OCI-LY1 (cell line): ENCODE measurements at regions not wholly inside any gene's neighbourhood (a gene's known extent, or its start where the extent isn't known, plus 50 kb on each side); places are given as distances from the start of the nearest gene placed in this dataset.

ENCODE experiments used
- H2AFZ ChIP-seq: fragments of 200-600 bp; sonication (generic), shearing (Covaris generic); 2 replicates; pipeline ENCODE4 v1.6.0; 2014; ENCODE audit warnings: antibody characterized with exemption, mild to moderate bottlenecking, low read length
- H3F3A ChIP-seq: fragments of 200-600 bp; sonication (generic), shearing (Covaris generic); 2 replicates; pipeline ENCODE4 v1.6.0; 2014; ENCODE audit warnings: mild to moderate bottlenecking, antibody characterized with exemption, low read length, moderate library complexity; ENCODE audit not compliant: insufficient read depth
- H3K27ac ChIP-seq: fragments of 200-600 bp; sonication (generic); 2 replicates; pipeline ENCODE4 v1.5.1; 2014; ENCODE audit warnings: low read length, mixed run types, mild to moderate bottlenecking, low read depth; ENCODE audit not compliant: poor library complexity, severe bottlenecking
- H3K27me3 ChIP-seq: fragments of 200-600 bp; sonication (generic); 2 replicates; pipeline ENCODE4 v1.6.0; 2014; ENCODE audit warnings: antibody characterized with exemption, mild to moderate bottlenecking, low read length, moderate library complexity; ENCODE audit not compliant: insufficient read depth
- H3K36me3 ChIP-seq: fragments of 200-600 bp; sonication (generic); 2 replicates; pipeline ENCODE4 v1.6.1; 2014; ENCODE audit warnings: mild to moderate bottlenecking, antibody characterized with exemption, low read length, moderate library complexity, mixed read lengths; ENCODE audit not compliant: insufficient read depth
- H3K4me1 ChIP-seq: fragments of 200-600 bp; sonication (generic); 2 replicates; pipeline ENCODE4 v1.5.1; 2014; ENCODE audit warnings: mild to moderate bottlenecking, low read length, moderate library complexity; ENCODE audit not compliant: insufficient read depth, severe bottlenecking
- H3K4me2 ChIP-seq: fragments of 200-600 bp; sonication (generic), shearing (Covaris generic); 2 replicates; pipeline ENCODE4 v1.6.1; 2014; ENCODE audit warnings: low read length
- H3K4me3 ChIP-seq: fragments of 200-600 bp; sonication (generic); 2 replicates; pipeline ENCODE4 v1.5.1; 2014; ENCODE audit warnings: low read length, low read depth, mild to moderate bottlenecking, mixed read lengths; ENCODE audit not compliant: poor library complexity, severe bottlenecking
- H3K79me2 ChIP-seq: fragments of 200-600 bp; shearing (Covaris generic); 2 replicates; pipeline ENCODE4 v1.6.1; 2016; ENCODE audit warnings: mixed run types, low read length, mixed read lengths; ENCODE audit not compliant: insufficient read depth
- H3K9ac ChIP-seq: fragments of 200-600 bp; sonication (generic), shearing (Covaris generic); 2 replicates; pipeline ENCODE4 v1.6.1; 2014; ENCODE audit warnings: mild to moderate bottlenecking, low read length, mixed read lengths
- H3K9me2 ChIP-seq: fragments of 200-600 bp; sonication (generic), shearing (Covaris generic); 2 replicates; pipeline ENCODE4 v1.6.1; 2014; ENCODE audit warnings: low read depth, mild to moderate bottlenecking, low read length, mixed read lengths
- H3K9me3 ChIP-seq: fragments of 200-600 bp; shearing (Covaris generic); 2 replicates; pipeline ENCODE4 v1.6.1; 2014; ENCODE audit warnings: low read length, mixed read lengths
- H4K20me1 ChIP-seq: fragments of 200-600 bp; sonication (generic), shearing (Covaris generic); 2 replicates; pipeline ENCODE4 v1.6.0; 2016; ENCODE audit warnings: mild to moderate bottlenecking, low read length; ENCODE audit not compliant: insufficient read depth
- CTCF ChIP-seq: fragments of 200-600 bp; sonication (generic), shearing (Covaris generic); IDR thresholded peaks from 2 replicates; pipeline ENCODE4 v1.5.1; 2017; ENCODE audit warnings: mild to moderate bottlenecking, antibody characterized with exemption, low read length, moderate library complexity, mixed read lengths
- EZH2 ChIP-seq: fragments of 200-600 bp; sonication (generic), shearing (Covaris generic); IDR thresholded peaks from 2 replicates; pipeline ENCODE4 v1.8.0; 2017; ENCODE audit warnings: borderline replicate concordance, mixed run types, mild to moderate bottlenecking, antibody characterized with exemption, low read length, moderate library complexity, mixed read lengths

- Histone ChIP-seq H3F3A (no peaks in the 10 kb centered on the region), H3K9me3 (no peaks in the 10 kb centered on the region), H3K4me2 (no peak overlapping the region), H3K27ac (no peak overlapping the region), H3K4me1 (no peaks in the 10 kb centered on the region), H3K36me3 (no peaks in the 10 kb centered on the region), H2AFZ (no peak overlapping the region), H3K9me2 (no peaks in the 10 kb centered on the region), H4K20me1 (no peaks in the 10 kb centered on the region), H3K27me3 (no peaks in the 10 kb centered on the region), H3K9ac (no peak overlapping the region), H3K4me3 (no peak overlapping the region), H3K79me2 (no peaks in the 10 kb centered on the region)
- TF ChIP-seq CTCF (no peak), EZH2 (no peak)
Observed at GRCh38 chr12:19937161-19937560, 431.2 kb upstream of the PDE3A start.

- TF ChIP-seq CTCF (no peak), EZH2 (no peak)
- Histone ChIP-seq H3F3A (no peaks in the 10 kb centered on the region), H3K9me2 (no peaks in the 10 kb centered on the region), H3K36me3 (no peaks in the 10 kb centered on the region), H3K4me3 (no peak overlapping the region), H3K27ac (no peak overlapping the region), H3K27me3 (no peaks in the 10 kb centered on the region), H3K4me2 (no peak overlapping the region), H3K79me2 (no peaks in the 10 kb centered on the region), H3K9me3 (no peaks in the 10 kb centered on the region), H2AFZ (no peak overlapping the region), H3K9ac (no peak overlapping the region), H4K20me1 (no peaks in the 10 kb centered on the region), H3K4me1 (no peaks in the 10 kb centered on the region)
Observed at GRCh38 chr12:19938031-19938430, 430.3 kb upstream of the PDE3A start.

GRCh38 chr12:19938491-19938890 is 429.8 kb upstream of the PDE3A start:
- H3F3A ChIP-seq: no peaks in the 10 kb centered on the region
- no peaks in the 10 kb centered on the region for H3K36me3 ChIP-seq
- H4K20me1 ChIP-seq: no peaks in the 10 kb centered on the region
- H2AFZ ChIP-seq: no peak overlapping the region
- H3K4me2 ChIP-seq: no peak overlapping the region
- H3K27me3 ChIP-seq: no peaks in the 10 kb centered on the region
- no peak overlapping the region for H3K9ac ChIP-seq
- H3K27ac ChIP-seq: no peak overlapping the region
- no peak for TF ChIP-seq EZH2
- TF ChIP-seq CTCF: no peak
- no peaks in the 10 kb centered on the region for H3K9me3 ChIP-seq
- H3K79me2 ChIP-seq: no peaks in the 10 kb centered on the region
- H3K9me2 ChIP-seq: no peaks in the 10 kb centered on the region
- no peak overlapping the region for H3K4me3 ChIP-seq
- H3K4me1 ChIP-seq: no peaks in the 10 kb centered on the region
